ENCODE measurements at regions not wholly inside any gene's neighbourhood (a gene's known extent, or its start where the extent isn't known, plus 50 kb on each side); places are given as distances from the start of the nearest gene placed in this dataset.
A peak's percentile ranks its signal among the peaks of the same experiment; 100 is the strongest.

DNA sequence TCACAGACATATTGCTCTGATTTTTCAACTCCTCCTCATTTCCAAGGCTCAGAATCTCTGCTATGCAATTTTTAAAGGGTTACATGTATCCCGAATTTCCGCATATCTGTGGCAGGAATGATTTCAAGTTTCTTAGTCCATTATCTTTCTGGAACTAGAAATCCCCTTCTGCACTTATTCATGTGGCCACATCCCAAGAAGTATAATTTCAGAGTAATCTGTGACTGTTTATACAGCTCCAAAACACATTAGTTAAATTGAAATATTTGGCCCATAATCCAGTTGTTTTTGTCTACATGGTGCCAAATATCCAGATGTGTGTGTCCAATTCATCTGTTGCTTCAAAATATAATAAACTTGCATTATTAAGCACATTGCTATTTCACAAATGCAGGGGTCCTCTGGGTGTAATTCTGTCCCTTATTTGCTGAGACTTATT is 271.2 kb downstream of the ARHGAP12 start:
- no peaks in the 10 kb centered on the region for H3K79me2 ChIP-seq (ENCODE audit: control insufficient read depth, insufficient read depth, low read length)
- no CpG with 5 or more reads among the region's 2 CpGs for WGBS (ENCODE audit: extremely low coverage, insufficient coverage, low lambda C conversion rate)
- H3K4me2 ChIP-seq (ENCODE audit: low read length), result no peak overlapping the region
- H3K36me3 ChIP-seq (ENCODE audit: control insufficient read depth, insufficient read depth, low read length), result no peaks in the 10 kb centered on the region
- H3K4me1 ChIP-seq (ENCODE audit: control insufficient read depth, low read depth, low read length), result no peaks in the 10 kb centered on the region
- no peaks in the 10 kb centered on the region for H3K79me1 ChIP-seq (ENCODE audit: low read length)
- H3K23ac ChIP-seq (ENCODE audit: low read length), result no peak overlapping the region
- no peak overlapping the region for H4K8ac ChIP-seq (ENCODE audit: low read depth, low read length)
- H2BK15ac ChIP-seq (replicated peaks; ENCODE audit: low read depth), result no peak overlapping the region
- DNase-seq, result no peak
- no peak overlapping the region for H3K18ac ChIP-seq (ENCODE audit: low read length)
- no peak overlapping the region for H3K4me3 ChIP-seq (ENCODE audit: low read length)
- no peak overlapping the region for H2AK5ac ChIP-seq (ENCODE audit: low read length)
- H3K56ac ChIP-seq (ENCODE audit: low read length), result no peak overlapping the region
- no peak overlapping the region for H2BK5ac ChIP-seq (ENCODE audit: low read length)
- H4K5ac ChIP-seq (ENCODE audit: low read length), result no peak overlapping the region
- no peak overlapping the region for H2BK120ac ChIP-seq (ENCODE audit: low read depth, low read length)
- H3K4ac ChIP-seq (ENCODE audit: low read depth, low read length), result no peak overlapping the region
- H3K27ac ChIP-seq (ENCODE audit: low read depth, low read length), result no peak overlapping the region
- no peak overlapping the region for H3K9ac ChIP-seq (ENCODE audit: low read length)
- H3K27me3 ChIP-seq (ENCODE audit: insufficient read depth, low read length, poor library complexity), result no peaks in the 10 kb centered on the region

DNA sequence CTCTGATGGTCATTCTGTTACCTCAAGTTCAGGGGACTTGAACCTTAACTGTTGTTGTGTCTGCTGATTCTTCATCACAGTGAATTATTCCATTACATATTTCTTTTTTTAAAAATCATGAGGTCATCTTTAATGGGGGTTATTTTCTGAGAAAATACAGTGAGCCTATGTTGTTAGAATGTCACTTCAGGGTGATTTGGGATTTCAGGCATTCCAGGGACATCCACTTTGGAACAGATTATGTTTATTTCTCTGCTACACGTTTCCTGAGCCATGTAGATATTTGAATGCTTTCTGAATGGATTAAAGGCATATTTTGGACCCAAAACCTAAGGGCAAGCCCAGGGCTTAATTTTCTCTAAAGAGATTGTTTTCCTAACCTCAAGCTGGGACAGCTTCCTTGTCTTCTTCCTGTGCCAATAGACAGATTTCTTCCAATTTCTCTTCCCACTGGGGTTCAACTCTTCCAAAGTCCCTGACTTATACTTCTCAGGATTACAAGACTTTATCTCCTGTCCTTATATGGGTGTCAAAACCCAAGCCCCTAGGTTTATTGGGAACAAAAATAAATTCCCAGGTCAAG is 271.7 kb downstream of the ARHGAP12 start:
- Histone ChIP-seq H4K5ac (ENCODE audit: low read length) (no peak overlapping the region), H3K9ac (ENCODE audit: low read length) (no peak overlapping the region), H2BK15ac (replicated peaks; ENCODE audit: low read depth) (no peak overlapping the region), H3K79me2 (ENCODE audit: control insufficient read depth, insufficient read depth, low read length) (no peaks in the 10 kb centered on the region), H3K56ac (ENCODE audit: low read length) (no peak overlapping the region), H4K8ac (ENCODE audit: low read depth, low read length) (no peak overlapping the region), H3K4me2 (ENCODE audit: low read length) (no peak overlapping the region), H3K23ac (ENCODE audit: low read length) (no peak overlapping the region), H2BK120ac (ENCODE audit: low read depth, low read length) (no peak overlapping the region), H3K27ac (ENCODE audit: low read depth, low read length) (no peak overlapping the region), H2AK5ac (ENCODE audit: low read length) (no peak overlapping the region), H3K4me3 (ENCODE audit: low read length) (no peak overlapping the region), H3K79me1 (ENCODE audit: low read length) (no peaks in the 10 kb centered on the region), H3K4ac (ENCODE audit: low read depth, low read length) (no peak overlapping the region), H3K4me1 (ENCODE audit: control insufficient read depth, low read depth, low read length) (no peaks in the 10 kb centered on the region), H3K27me3 (ENCODE audit: insufficient read depth, low read length, poor library complexity) (no peaks in the 10 kb centered on the region), H3K18ac (ENCODE audit: low read length) (no peak overlapping the region), H3K36me3 (ENCODE audit: control insufficient read depth, insufficient read depth, low read length) (no peaks in the 10 kb centered on the region), H2BK5ac (ENCODE audit: low read length) (no peak overlapping the region)
- DNase-seq, result no peak
- no CpG with 5 or more reads among the region's 1 CpG for WGBS (ENCODE audit: extremely low coverage, insufficient coverage, low lambda C conversion rate)

DNA sequence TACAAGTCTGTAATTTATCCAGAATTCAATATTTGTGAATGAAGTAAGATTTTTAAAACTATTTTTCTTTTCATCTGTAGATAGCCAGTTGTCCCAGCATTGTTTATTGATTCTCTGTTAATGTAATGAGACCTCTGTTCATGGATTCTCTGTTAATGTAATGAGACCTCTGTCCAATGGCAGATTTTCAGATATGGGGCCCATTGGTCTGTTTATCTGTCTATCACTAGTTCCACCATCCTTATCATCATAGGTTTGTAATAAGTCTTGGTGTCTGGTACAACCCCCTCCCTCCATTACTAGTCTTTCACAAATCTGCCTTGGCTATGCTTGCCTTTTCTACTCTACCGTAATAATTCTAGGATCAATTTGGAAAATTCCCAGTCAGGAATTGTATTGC is 276.6 kb downstream of the ARHGAP12 start:
- no peak for DNase-seq
- Histone ChIP-seq H3K4me1 (ENCODE audit: control insufficient read depth, low read depth, low read length) (no peaks in the 10 kb centered on the region), H2AK5ac (ENCODE audit: low read length) (no peak overlapping the region), H4K5ac (ENCODE audit: low read length) (no peak overlapping the region), H3K27me3 (ENCODE audit: insufficient read depth, low read length, poor library complexity) (no peaks in the 10 kb centered on the region), H3K4ac (ENCODE audit: low read depth, low read length) (no peak overlapping the region), H4K8ac (ENCODE audit: low read depth, low read length) (no peak overlapping the region), H2BK5ac (ENCODE audit: low read length) (no peak overlapping the region), H3K4me3 (ENCODE audit: low read length) (no peak overlapping the region), H3K79me1 (ENCODE audit: low read length) (no peaks in the 10 kb centered on the region), H3K23ac (ENCODE audit: low read length) (no peak overlapping the region), H3K9ac (ENCODE audit: low read length) (no peak overlapping the region), H3K4me2 (ENCODE audit: low read length) (no peak overlapping the region), H2BK120ac (ENCODE audit: low read depth, low read length) (no peak overlapping the region), H3K56ac (ENCODE audit: low read length) (no peak overlapping the region), H3K18ac (ENCODE audit: low read length) (no peak overlapping the region), H3K36me3 (ENCODE audit: control insufficient read depth, insufficient read depth, low read length) (no peaks in the 10 kb centered on the region), H3K27ac (ENCODE audit: low read depth, low read length) (no peak overlapping the region), H3K79me2 (ENCODE audit: control insufficient read depth, insufficient read depth, low read length) (no peaks in the 10 kb centered on the region), H2BK15ac (replicated peaks; ENCODE audit: low read depth) (no peak overlapping the region)
- WGBS (ENCODE audit: extremely low coverage, insufficient coverage, low lambda C conversion rate), result no CpG with 5 or more reads among the region's 1 CpG

DNA sequence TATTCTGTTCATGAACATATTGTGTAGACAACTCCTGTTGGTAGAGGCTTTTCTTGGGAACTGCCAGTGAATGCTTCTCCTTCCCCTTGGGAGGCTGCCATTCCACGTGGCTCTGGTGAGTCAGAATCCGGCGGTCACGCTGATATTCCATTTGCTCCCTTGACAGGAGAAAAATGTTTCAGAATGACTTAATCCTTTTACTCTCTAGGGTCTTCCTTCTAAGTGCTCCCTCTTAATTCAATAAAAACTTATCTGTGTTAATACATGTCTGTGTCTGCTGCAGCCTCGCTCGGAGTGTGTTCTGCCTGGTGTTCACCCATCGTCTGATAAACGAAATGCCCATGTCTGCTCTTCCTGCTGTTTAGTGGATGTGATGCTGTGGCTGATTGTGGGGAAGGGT is 278.6 kb downstream of the ARHGAP12 start:
- Histone ChIP-seq H3K79me2 (ENCODE audit: control insufficient read depth, insufficient read depth, low read length) (no peaks in the 10 kb centered on the region), H4K5ac (ENCODE audit: low read length) (no peak overlapping the region), H3K9ac (ENCODE audit: low read length) (no peak overlapping the region), H3K18ac (ENCODE audit: low read length) (no peak overlapping the region), H4K8ac (ENCODE audit: low read depth, low read length) (no peak overlapping the region), H3K4me1 (ENCODE audit: control insufficient read depth, low read depth, low read length) (no peaks in the 10 kb centered on the region), H3K23ac (ENCODE audit: low read length) (no peak overlapping the region), H3K27ac (ENCODE audit: low read depth, low read length) (no peak overlapping the region), H3K56ac (ENCODE audit: low read length) (no peak overlapping the region), H2BK15ac (replicated peaks; ENCODE audit: low read depth) (no peak overlapping the region), H3K4me2 (ENCODE audit: low read length) (no peak overlapping the region), H3K79me1 (ENCODE audit: low read length) (no peaks in the 10 kb centered on the region), H2AK5ac (ENCODE audit: low read length) (no peak overlapping the region), H2BK120ac (ENCODE audit: low read depth, low read length) (no peak overlapping the region), H3K36me3 (ENCODE audit: control insufficient read depth, insufficient read depth, low read length) (no peaks in the 10 kb centered on the region), H3K4me3 (ENCODE audit: low read length) (no peak overlapping the region), H3K4ac (ENCODE audit: low read depth, low read length) (no peak overlapping the region), H2BK5ac (ENCODE audit: low read length) (no peak overlapping the region), H3K27me3 (ENCODE audit: insufficient read depth, low read length, poor library complexity) (no peaks in the 10 kb centered on the region)
- no CpG with 5 or more reads among the region's 8 CpGs for WGBS (ENCODE audit: extremely low coverage, insufficient coverage, low lambda C conversion rate)
- no peak for DNase-seq

DNA sequence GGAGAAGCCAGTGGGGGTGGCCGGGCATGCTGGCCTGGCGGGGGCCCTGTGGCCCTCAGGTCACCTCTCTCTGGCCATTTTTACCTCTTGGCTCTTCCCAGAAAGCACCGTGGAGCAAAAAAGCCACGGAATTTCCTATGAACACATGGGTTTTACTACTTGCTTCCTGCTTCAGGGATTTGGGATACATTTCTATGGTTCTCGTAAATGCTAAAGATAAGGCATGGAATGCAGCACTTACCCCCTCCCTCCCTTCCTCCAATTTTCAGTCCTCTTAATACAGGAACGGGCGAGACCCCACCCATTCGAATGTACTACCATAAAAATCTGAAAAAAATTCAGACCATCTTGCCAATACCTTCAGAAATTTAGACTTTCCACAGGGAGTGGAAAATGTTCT is 279.7 kb downstream of the ARHGAP12 start:
- DNase-seq, result peak; percentile 21
- no CpG with 5 or more reads among the region's 8 CpGs for WGBS (ENCODE audit: extremely low coverage, insufficient coverage, low lambda C conversion rate)
- H2BK5ac ChIP-seq (ENCODE audit: low read length), result no peak overlapping the region

DNA sequence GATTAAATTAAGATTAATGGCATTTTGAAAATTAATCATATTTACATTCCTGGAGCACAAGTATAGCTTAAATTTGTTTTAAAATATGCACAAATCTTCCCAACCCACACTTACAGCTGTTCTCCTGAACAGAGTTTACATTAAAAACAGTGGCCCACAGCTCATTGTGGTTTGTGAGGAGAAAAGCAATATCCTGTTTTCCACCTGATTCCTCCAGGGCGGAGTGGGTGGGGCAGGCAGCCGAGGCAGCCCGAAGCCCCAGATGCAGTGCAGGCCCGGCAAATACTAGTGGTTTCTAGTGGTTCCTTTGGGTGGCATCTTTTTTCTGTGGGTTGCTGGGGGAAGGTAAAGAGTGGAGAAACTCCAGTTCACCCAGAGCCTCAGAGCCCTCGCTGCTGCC is 280.8 kb downstream of the ARHGAP12 start:
- Histone ChIP-seq H3K18ac (ENCODE audit: low read length) (no peak overlapping the region), H3K23ac (ENCODE audit: low read length) (no peak overlapping the region), H3K79me1 (ENCODE audit: low read length) (no peaks in the 10 kb centered on the region), H3K4me3 (ENCODE audit: low read length) (no peak overlapping the region), H2BK5ac (ENCODE audit: low read length) (no peak overlapping the region), H3K9ac (ENCODE audit: low read length) (no peak overlapping the region), H3K27ac (ENCODE audit: low read depth, low read length) (no peak overlapping the region), H2BK120ac (ENCODE audit: low read depth, low read length) (no peak overlapping the region), H3K56ac (ENCODE audit: low read length) (no peak overlapping the region), H4K8ac (ENCODE audit: low read depth, low read length) (no peak overlapping the region), H3K4ac (ENCODE audit: low read depth, low read length) (no peak overlapping the region), H4K5ac (ENCODE audit: low read length) (no peak overlapping the region), H3K36me3 (ENCODE audit: control insufficient read depth, insufficient read depth, low read length) (no peaks in the 10 kb centered on the region), H2BK15ac (replicated peaks; ENCODE audit: low read depth) (no peak overlapping the region), H3K4me1 (ENCODE audit: control insufficient read depth, low read depth, low read length) (no peaks in the 10 kb centered on the region), H3K79me2 (ENCODE audit: control insufficient read depth, insufficient read depth, low read length) (no peaks in the 10 kb centered on the region), H3K4me2 (ENCODE audit: low read length) (no peak overlapping the region), H3K27me3 (ENCODE audit: insufficient read depth, low read length, poor library complexity) (no peaks in the 10 kb centered on the region), H2AK5ac (ENCODE audit: low read length) (no peak overlapping the region)
- no CpG with 5 or more reads among the region's 5 CpGs for WGBS (ENCODE audit: extremely low coverage, insufficient coverage, low lambda C conversion rate)
- no peak for DNase-seq

More for the DNA sequence above, 279.7 kb downstream of the ARHGAP12 start:
- H2AK5ac ChIP-seq (ENCODE audit: low read length), result no peak overlapping the region
- no peak overlapping the region for H3K23ac ChIP-seq (ENCODE audit: low read length)
- H3K79me2 ChIP-seq (ENCODE audit: control insufficient read depth, insufficient read depth, low read length), result no peaks in the 10 kb centered on the region
- H3K9ac ChIP-seq (ENCODE audit: low read length), result no peak overlapping the region
- no peak overlapping the region for H3K4me2 ChIP-seq (ENCODE audit: low read length)
- H3K27ac ChIP-seq (ENCODE audit: low read depth, low read length), result no peak overlapping the region
- H3K36me3 ChIP-seq (ENCODE audit: control insufficient read depth, insufficient read depth, low read length), result no peaks in the 10 kb centered on the region
- H3K4ac ChIP-seq (ENCODE audit: low read depth, low read length), result peak overlapping the region; percentile 37
- no peaks in the 10 kb centered on the region for H3K4me1 ChIP-seq (ENCODE audit: control insufficient read depth, low read depth, low read length)
- no peak overlapping the region for H2BK15ac ChIP-seq (replicated peaks; ENCODE audit: low read depth)
- H4K5ac ChIP-seq (ENCODE audit: low read length), result no peak overlapping the region
- H3K27me3 ChIP-seq (ENCODE audit: insufficient read depth, low read length, poor library complexity), result no peaks in the 10 kb centered on the region
- no peak overlapping the region for H4K8ac ChIP-seq (ENCODE audit: low read depth, low read length)
- no peak overlapping the region for H3K18ac ChIP-seq (ENCODE audit: low read length)
- H3K79me1 ChIP-seq (ENCODE audit: low read length), result no peaks in the 10 kb centered on the region
- no peak overlapping the region for H3K56ac ChIP-seq (ENCODE audit: low read length)
- no peak overlapping the region for H3K4me3 ChIP-seq (ENCODE audit: low read length)
- H2BK120ac ChIP-seq (ENCODE audit: low read depth, low read length), result no peak overlapping the region
